Bronchial epithelial cell (primary cell): ENCODE measurements at regions not wholly inside any gene's neighbourhood (a gene's known extent, or its start where the extent isn't known, plus 50 kb on each side); places are given as distances from the start of the nearest gene placed in this dataset.

Experiments used
- DNase-seq: peaks from one replicate; pipeline ENCODE4 v3.0.0-alpha.2; 2010; ENCODE audit warnings: low read depth
- FAIRE-seq: peaks from 2 replicates; lab custom pipeline; 2011; peaks lifted over from hg19 to GRCh38; lab: Jason Lieb, UNC
- H3K27me3 ChIP-seq: 2 replicates; pipeline ENCODE4 v1.5.1; 2011; ENCODE audit warnings: low read length; ENCODE audit not compliant: control insufficient read depth, insufficient read depth
- H3K36me3 ChIP-seq: 2 replicates; pipeline ENCODE4 v1.5.1; 2011; ENCODE audit warnings: low read length; ENCODE audit not compliant: control insufficient read depth, insufficient read depth
- H3K4me3 ChIP-seq: 2 replicates; pipeline ENCODE4 v1.5.1; 2011; ENCODE audit warnings: mild to moderate bottlenecking, low read depth, low read length, control low read depth
- CTCF ChIP-seq: IDR thresholded peaks from 2 replicates; pipeline ENCODE4 v1.5.1; 2011; ENCODE audit warnings: mild to moderate bottlenecking, moderate library complexity, low read length, control low read depth, inconsistent platforms; ENCODE audit not compliant: insufficient read depth, severe bottlenecking

DNA sequence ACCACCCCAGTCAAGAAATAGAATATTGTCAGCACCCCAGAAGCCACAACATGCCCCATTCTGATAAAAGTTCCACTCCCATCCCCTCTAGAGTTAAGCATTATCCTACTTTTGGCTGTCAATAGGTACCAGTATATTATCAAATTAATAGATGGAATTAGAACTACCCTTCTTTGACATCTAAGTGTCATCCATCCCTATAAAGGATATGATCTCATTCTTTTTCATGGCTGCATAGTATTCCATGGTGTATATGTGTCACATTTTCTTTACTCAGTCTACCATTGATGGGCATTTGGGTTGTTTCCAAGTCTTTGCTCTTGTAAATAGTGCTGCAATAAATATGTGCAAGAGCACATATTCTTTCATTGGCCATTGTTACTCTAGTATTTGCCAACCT lies 246.2 kb downstream of the SEC23A start:
- no peaks in the 10 kb centered on the region for H3K27me3 ChIP-seq
- no peaks in the 10 kb centered on the region for H3K36me3 ChIP-seq
- H3K4me3 ChIP-seq, result no peak overlapping the region
- DNase-seq (no peak), FAIRE-seq (no peak)
- TF ChIP-seq CTCF, result no peak

- H3K27me3 ChIP-seq, result no peaks in the 10 kb centered on the region
- no peak for DNase-seq
- no peak overlapping the region for H3K4me3 ChIP-seq
- TF ChIP-seq CTCF, result no peak
- FAIRE-seq, result no peak
- no peaks in the 10 kb centered on the region for H3K36me3 ChIP-seq
These were observed 247.5 kb downstream of the SEC23A start for GRCh38 chr14:38855513-38855912.

DNA sequence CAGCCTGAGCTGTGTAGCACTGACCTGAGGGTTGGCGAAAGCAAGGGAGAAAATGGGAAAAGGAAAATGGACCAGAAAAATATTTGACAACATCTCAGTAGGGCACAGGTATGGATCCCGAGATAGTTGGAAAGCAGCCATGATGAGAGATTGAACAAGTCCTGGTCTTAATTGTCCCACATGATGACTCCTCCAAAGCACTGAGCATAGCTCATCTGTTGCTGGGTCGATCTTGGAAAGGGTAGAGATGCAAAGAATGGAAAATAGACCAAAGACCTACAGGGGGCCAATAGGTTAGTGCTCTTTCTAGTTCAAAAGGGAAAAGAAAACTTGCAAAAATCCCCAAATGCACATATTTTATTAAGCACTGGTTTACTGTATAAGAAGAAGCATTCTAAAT lies 251.9 kb downstream of the SEC23A start:
- Histone ChIP-seq H3K4me3 (no peak overlapping the region), H3K27me3 (no peaks in the 10 kb centered on the region), H3K36me3 (no peaks in the 10 kb centered on the region)
- no peak for TF ChIP-seq CTCF
- DNase-seq, result no peak
- FAIRE-seq, result no peak

DNA sequence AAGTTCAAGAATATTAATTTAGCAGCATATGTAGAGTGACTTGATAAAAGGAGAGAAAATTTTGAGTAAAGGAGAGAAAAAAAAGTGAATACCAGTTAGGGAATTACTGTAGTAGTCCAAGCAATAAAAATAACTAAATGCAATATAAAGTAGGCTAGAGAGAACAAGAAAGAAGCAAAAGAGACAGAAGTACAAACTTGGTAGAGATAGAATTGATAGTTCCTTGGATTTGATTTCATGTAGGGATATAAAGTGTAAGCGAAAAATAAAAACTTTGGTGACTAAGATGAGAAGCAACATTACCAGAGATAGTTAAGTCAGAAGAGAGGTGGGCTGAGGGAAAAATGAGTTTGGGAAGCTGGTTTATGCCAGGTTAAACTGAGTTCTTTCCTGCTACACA lies 252.4 kb downstream of the SEC23A start:
- Histone ChIP-seq H3K4me3 (no peak overlapping the region), H3K27me3 (no peaks in the 10 kb centered on the region), H3K36me3 (no peaks in the 10 kb centered on the region)
- TF ChIP-seq CTCF, result no peak
- FAIRE-seq, result no peak
- no peak for DNase-seq

GRCh38 chr14:38848243-38848935 lies 254.6 kb downstream of the SEC23A start:
- TF ChIP-seq CTCF, result no peak
- Histone ChIP-seq H3K4me3 (no peak overlapping the region), H3K36me3 (no peaks in the 10 kb centered on the region), H3K27me3 (no peaks in the 10 kb centered on the region)
- DNase-seq (no peak), FAIRE-seq (no peak)

DNA sequence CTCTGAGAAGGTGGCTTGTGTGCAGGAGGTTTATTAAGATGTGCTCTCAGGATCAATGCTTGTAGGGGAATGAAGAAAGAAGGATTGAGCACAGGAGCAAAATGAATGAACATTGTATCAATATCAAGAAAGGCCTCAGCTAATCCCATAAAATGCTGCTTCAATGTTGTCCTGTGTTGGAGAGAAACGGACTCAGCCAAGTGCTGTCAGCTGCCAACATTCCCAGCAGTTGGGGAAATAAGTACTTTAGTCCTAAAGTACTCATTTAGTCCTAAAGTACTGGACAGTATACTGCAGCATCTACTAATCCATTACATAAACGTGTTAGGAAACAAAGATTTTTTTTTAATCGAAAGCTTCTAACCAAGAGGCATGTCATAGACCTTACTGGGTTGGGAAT lies 255.9 kb downstream of the SEC23A start:
- Histone ChIP-seq H3K27me3 (no peaks in the 10 kb centered on the region), H3K4me3 (no peak overlapping the region), H3K36me3 (no peaks in the 10 kb centered on the region)
- DNase-seq, result no peak
- TF ChIP-seq CTCF, result no peak
- no peak for FAIRE-seq
